ENCODE measurements at regions not wholly inside any gene's neighbourhood (a gene's known extent, or its start where the extent isn't known, plus 50 kb on each side); places are given as distances from the start of the nearest gene placed in this dataset.

DNA sequence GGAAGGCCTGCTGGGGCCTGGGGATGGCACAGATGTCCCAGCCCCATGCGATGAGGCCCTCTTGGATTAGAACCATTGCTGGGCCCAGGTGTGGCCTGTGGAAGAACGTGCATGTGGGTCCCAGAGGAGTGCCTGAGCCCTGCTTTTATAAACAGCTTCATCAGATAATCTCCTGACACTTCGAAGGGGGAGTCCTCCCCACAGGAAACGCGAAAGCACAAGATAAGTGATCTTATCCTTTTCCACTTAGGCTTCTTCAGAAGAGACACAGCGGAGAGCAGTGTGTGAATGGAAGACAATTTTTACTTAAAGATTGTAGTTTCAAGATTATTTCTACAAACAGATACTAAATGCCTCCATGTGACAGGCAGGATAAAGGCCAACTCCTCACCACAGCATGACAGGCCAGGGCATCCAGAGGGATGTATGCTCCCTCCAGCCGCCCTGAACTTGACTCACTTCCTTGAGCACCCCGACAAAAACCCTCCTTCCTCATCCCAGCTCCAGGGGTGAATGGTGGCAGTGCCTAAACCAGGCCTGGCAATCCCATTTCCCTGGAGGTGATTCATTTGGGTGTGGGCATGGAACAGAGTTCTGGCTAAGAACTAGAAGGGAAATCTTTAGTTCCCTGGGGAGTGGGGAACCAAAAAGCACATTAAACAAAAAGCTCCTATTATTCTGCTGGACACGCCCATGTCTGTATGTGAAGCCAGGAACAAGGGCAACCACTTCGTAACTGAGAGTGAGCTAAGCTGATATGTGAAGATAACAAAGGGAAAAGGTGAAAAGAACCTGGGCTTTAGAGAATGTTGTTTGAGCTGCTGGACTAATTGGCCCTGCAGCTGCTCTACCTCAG, 56.2 kb upstream of the TMEM163 start:
- H3K27ac ChIP-seq (replicated peaks), result peak overlapping the region; percentile 27
- H3K4me1 ChIP-seq, result peaks cover 21% of the 10 kb centered on the region
- TF ChIP-seq, protein P1, sequence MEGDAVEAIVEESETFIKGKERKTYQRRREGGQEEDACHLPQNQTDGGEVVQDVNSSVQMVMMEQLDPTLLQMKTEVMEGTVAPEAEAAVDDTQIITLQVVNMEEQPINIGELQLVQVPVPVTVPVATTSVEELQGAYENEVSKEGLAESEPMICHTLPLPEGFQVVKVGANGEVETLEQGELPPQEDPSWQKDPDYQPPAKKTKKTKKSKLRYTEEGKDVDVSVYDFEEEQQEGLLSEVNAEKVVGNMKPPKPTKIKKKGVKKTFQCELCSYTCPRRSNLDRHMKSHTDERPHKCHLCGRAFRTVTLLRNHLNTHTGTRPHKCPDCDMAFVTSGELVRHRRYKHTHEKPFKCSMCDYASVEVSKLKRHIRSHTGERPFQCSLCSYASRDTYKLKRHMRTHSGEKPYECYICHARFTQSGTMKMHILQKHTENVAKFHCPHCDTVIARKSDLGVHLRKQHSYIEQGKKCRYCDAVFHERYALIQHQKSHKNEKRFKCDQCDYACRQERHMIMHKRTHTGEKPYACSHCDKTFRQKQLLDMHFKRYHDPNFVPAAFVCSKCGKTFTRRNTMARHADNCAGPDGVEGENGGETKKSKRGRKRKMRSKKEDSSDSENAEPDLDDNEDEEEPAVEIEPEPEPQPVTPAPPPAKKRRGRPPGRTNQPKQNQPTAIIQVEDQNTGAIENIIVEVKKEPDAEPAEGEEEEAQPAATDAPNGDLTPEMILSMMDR (IDR thresholded peaks at IDR 0.05; ENCODE audit: borderline replicate concordance), result no peak
- no peaks in the 10 kb centered on the region for H3K36me3 ChIP-seq
- DNase-seq, result no peak
- no peak overlapping the region for H3K4me3 ChIP-seq
- intact Hi-C loops (cut with micrococcal nuclease), result no loop called here
- H3K27me3 ChIP-seq (ENCODE audit: low read depth), result no peaks in the 10 kb centered on the region
- no peaks in the 10 kb centered on the region for H3K9me3 ChIP-seq (replicated peaks)

DNA sequence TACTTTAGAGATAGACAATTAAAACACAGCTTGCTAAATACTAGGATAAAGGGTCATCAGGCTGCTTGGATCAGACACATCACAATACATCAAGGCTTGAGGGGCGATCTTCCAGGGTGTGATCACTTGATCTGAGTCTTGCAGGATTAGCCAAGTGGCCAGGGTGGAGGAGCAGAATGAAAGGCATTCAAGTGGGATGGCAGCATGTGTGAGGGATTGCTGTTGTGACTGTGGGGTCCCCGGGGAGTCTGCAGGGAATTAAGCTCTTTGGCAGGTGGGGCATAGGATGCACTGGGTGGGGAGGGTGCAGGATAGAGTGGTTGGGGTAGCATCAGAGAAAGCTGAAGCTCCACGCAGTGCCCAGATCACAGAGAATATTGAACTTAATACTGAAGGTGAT, 58.0 kb upstream of the TMEM163 start:
- Histone ChIP-seq H3K27me3 (ENCODE audit: low read depth) (no peaks in the 10 kb centered on the region), H3K36me3 (no peaks in the 10 kb centered on the region), H3K27ac (replicated peaks) (no peak overlapping the region), H3K4me1 (peaks cover 21% of the 10 kb centered on the region), H3K4me3 (no peak overlapping the region), H3K9me3 (replicated peaks) (no peaks in the 10 kb centered on the region)
- TF ChIP-seq, protein P1 (IDR thresholded peaks at IDR 0.05; ENCODE audit: borderline replicate concordance), result no peak
- intact Hi-C loops (cut with micrococcal nuclease), result no loop called here
- no peak for DNase-seq

DNA sequence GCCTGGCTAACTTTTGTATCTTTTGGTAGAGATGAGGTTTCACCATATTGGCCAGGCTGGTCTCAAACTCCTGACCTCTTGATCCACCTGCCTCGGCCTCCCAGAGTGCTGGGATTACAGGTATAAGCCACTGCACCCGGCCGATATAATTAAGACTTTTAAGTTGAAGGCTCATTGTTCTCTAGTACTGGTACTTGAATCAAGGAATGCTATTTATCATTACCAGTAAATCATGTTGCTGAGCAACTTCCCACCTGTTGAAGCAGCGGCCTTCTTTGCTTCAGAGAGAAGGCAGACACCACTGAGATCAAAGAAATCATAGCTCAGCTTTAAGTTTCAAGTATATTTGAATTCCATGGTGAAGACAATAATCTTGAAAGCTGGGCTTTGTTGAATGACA, 58.8 kb upstream of the TMEM163 start:
- no peak overlapping the region for H3K27ac ChIP-seq (replicated peaks)
- no peak overlapping the region for H3K4me3 ChIP-seq
- intact Hi-C loops (cut with micrococcal nuclease), result no loop called here
- H3K36me3 ChIP-seq, result no peaks in the 10 kb centered on the region
- no peaks in the 10 kb centered on the region for H3K9me3 ChIP-seq (replicated peaks)
- DNase-seq, result no peak
- TF ChIP-seq, protein P1 (IDR thresholded peaks at IDR 0.05; ENCODE audit: borderline replicate concordance), result no peak
- H3K27me3 ChIP-seq (ENCODE audit: low read depth), result no peaks in the 10 kb centered on the region
- H3K4me1 ChIP-seq, result peaks cover 21% of the 10 kb centered on the region

DNA sequence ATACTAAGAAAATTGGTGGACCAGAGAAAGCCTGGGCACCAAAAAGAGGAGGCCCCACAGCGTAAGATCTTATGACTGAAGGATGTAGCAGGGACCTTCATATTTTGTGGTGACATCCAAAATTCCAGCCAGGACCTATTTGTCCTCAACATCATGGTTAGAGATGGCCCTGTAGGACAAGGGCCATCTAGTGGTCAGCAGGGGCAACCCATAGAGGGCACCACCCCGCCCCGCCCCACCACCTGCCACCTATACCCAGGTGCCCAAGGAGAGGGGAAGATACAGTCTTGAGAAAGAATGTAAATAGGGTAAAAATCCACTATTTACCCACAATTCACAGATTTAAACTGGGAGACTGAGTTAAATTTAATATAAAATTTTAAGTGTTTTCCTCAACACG, 59.6 kb upstream of the TMEM163 start:
- TF ChIP-seq, protein P1 (IDR thresholded peaks at IDR 0.05; ENCODE audit: borderline replicate concordance), result peak; percentile 49

DNA sequence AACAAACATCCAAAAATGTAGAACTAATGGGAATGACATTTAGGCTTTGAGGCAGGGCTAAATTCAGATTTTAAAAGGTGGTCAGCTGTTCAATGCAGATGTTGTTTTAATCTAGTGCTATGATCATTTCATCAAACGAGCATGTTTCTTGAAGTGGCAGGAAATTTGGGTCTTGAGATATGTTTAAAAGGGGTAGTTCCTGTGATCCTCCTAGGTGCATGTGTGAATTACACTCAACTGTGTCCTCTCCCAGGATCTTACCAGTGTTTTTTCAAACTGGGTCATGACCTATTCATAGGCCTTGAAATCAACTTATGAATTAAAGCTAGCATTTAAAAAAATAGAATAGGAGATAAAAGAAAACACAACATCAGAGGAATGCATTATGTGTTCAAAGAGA, 57.4 kb upstream of the ACMSD start:
- Histone ChIP-seq H3K27me3 (ENCODE audit: low read depth) (no peaks in the 10 kb centered on the region), H3K4me3 (no peak overlapping the region), H3K4me1 (no peaks in the 10 kb centered on the region), H3K27ac (replicated peaks) (no peak overlapping the region), H3K36me3 (no peaks in the 10 kb centered on the region), H3K9me3 (replicated peaks) (no peaks in the 10 kb centered on the region)
- no peak for DNase-seq
- TF ChIP-seq, protein P1 (IDR thresholded peaks at IDR 0.05; ENCODE audit: borderline replicate concordance), result no peak
- intact Hi-C loops (cut with micrococcal nuclease), result no loop called here

More for the DNA sequence above, 59.6 kb upstream of the TMEM163 start:
- H3K36me3 ChIP-seq, result no peaks in the 10 kb centered on the region
- no peak overlapping the region for H3K4me3 ChIP-seq
- H3K9me3 ChIP-seq (replicated peaks), result no peaks in the 10 kb centered on the region
- H3K27ac ChIP-seq (replicated peaks), result no peak overlapping the region
- no peaks in the 10 kb centered on the region for H3K27me3 ChIP-seq (ENCODE audit: low read depth)
- intact Hi-C loops (cut with micrococcal nuclease), result no loop called here
- no peak for DNase-seq
- H3K4me1 ChIP-seq, result peaks cover 21% of the 10 kb centered on the region

Data from left ventricle myocardium inferior (tissue), 1 donor.